GM12874 (cell line): ENCODE measurements at regions not wholly inside any gene's neighbourhood (a gene's known extent, or its start where the extent isn't known, plus 50 kb on each side); places are given as distances from the start of the nearest gene placed in this dataset.

Source experiments
- CTCF ChIP-seq: IDR thresholded peaks from 2 replicates; pipeline ENCODE4 v1.5.1; 2011; ENCODE audit warnings: low read depth, mild to moderate bottlenecking, control low read depth, low read length, moderate library complexity; ENCODE audit not compliant: insufficient read depth

DNA sequence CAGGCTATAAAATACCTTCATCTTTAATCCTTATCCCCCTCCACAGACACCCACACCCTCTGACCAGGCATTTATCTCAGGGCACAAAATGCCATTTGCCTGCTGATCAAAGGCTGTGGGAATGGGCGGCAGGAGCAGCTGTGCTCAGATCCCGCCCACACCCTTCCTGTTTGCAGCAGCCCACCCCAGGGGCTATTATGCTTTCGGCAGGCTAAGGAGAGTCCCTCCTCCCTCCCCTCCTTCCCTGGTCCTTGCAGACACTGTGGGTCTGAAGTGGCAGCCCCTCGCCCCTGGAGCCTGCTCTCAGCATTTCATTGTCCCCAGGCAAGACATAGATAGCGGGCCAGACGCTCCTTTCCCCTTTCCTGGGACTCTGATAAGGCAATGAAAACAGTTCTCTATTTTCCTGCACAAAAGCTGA lies 220.8 kb upstream of the HEY2 start:
- TF ChIP-seq CTCF: no peak

- no peak for TF ChIP-seq CTCF
Measured at GRCh38 chr6:125529061-125529460, 220.4 kb upstream of the HEY2 start.

DNA sequence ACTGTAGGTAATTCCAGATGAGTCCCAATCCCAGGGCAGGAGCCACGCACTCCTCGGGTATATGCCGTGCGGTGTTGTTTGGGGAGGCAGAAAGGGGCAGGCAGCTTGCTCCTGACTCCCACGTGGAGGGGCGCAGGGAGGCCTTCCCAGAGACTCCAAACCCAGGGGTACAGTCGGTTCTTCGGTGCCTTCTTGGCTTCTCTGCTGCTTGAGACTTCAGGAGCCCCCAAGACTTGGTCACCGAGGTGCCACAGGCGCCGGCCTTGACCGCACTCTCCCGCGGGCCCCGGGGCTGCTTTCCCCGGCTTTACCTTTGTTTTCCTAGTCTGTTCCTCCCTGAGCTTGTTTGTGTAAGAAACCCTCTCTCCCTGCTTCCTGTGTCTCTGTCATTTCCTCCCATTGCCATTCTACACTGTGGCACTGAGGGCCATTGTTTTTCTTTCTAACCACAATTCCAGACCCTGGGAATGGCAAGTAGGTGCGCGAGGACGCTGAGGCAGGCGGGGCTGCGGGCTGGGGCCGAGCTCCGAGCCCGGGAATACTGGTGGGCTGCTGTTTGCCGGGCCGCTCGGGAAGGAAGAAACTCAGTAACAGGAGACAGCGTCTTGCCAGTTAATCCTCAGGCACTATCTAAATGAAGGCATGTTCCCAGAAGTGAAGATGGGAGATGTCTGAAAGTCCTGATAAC lies 215.6 kb upstream of the HEY2 start:
- TF ChIP-seq CTCF: no peak

GRCh38 chr6:125534430-125535263 lies 214.8 kb upstream of the HEY2 start:
- no peak for TF ChIP-seq CTCF

DNA sequence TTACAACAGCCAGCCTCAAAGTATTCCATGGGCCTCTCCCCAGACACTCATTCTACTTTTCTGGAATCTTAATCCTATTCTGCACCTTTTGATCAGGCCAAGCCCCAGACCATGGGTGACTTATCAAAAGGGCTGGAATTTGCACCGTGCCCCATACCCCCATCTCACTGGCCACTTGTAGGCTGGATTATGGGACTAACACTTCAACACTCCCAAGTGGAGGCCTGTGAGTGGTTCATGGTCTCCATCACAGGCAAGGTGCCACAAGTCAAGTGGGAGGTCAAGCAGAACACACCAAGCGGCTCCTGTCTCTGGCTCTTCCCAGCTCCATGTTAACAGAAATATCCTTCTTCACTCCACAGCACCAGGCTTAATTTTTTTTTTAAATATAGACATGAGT lies 212.3 kb upstream of the HEY2 start:
- no peak for TF ChIP-seq CTCF

DNA sequence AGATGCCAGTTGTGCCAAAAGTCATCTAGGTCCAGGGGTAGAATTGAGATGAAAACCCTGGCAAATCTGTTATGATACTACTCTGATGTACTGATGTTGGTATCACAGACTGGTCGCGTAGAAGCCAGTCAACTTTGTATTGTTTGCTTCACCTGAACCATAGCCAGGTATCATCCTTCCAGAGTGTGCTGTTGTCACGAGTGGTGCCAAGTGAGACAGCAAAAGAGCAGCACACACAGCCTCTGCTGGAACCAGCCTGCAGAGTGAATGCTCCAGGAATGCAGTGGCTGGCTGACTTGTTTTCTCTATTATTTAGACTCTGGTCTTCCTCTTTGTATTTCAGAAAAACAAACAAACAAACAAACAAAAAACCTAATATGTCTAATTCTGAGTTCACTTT lies 209.5 kb upstream of the HEY2 start:
- no peak for TF ChIP-seq CTCF

- TF ChIP-seq CTCF: no peak
Measured at GRCh38 chr6:125544819-125545218, 204.6 kb upstream of the HEY2 start.
